Keratinocyte (primary cell): ENCODE measurements at regions not wholly inside any gene's neighbourhood (a gene's known extent, or its start where the extent isn't known, plus 50 kb on each side); places are given as distances from the start of the nearest gene placed in this dataset.

ENCODE experiments used
- DNase-seq: peaks from one replicate; pipeline ENCODE4 v3.0.0-alpha.2; 2011; ENCODE audit warnings: low read depth, missing footprints, low spot score
- FAIRE-seq: peaks from 2 replicates; lab custom pipeline; 2011; peaks lifted over from hg19 to GRCh38; lab: Jason Lieb, UNC
- H2AFZ ChIP-seq: 2 replicates; pipeline ENCODE4 v1.6.0; 2012; ENCODE audit warnings: low read length, control low read depth, inconsistent platforms; ENCODE audit not compliant: control insufficient read depth
- H3K27ac ChIP-seq: 2 replicates; pipeline ENCODE4 v1.5.1; 2011; ENCODE audit warnings: low read length; ENCODE audit not compliant: control insufficient read depth, insufficient read depth
- H3K27me3 ChIP-seq: 3 replicates; pipeline ENCODE4 v1.6.0; 2011; ENCODE audit warnings: low read length; ENCODE audit not compliant: control insufficient read depth, insufficient read depth; ENCODE audit errors: extremely low read depth
- H3K36me3 ChIP-seq, 2 experiments: 2 replicates in 1 of 2; 3 replicates in 1 of 2; pipeline ENCODE4 v1.5.1; 2011; ENCODE audit warnings: low read length in 2 of 2, mild to moderate bottlenecking in 1 of 2; ENCODE audit not compliant: control insufficient read depth in 2 of 2, insufficient read depth in 2 of 2; ENCODE audit errors: extremely low read depth in 1 of 2
- H3K4me1 ChIP-seq: 3 replicates; pipeline ENCODE4 v1.5.1; 2011; ENCODE audit warnings: low read length; ENCODE audit not compliant: control insufficient read depth, insufficient read depth; ENCODE audit errors: extremely low read depth
- H3K4me2 ChIP-seq: 3 replicates; pipeline ENCODE4 v1.6.0; 2011; ENCODE audit warnings: low read depth, low read length; ENCODE audit not compliant: control insufficient read depth, insufficient read depth; ENCODE audit errors: extremely low read depth
- H3K4me3 ChIP-seq, 3 experiments: fragments of 200-600 bp in 1 of 3; sonication (generic) in 1 of 3; 2 replicates in 2 of 3; 3 replicates in 1 of 3; pipeline ENCODE4 v1.5.1; 2011 to 2016; ENCODE audit warnings: low read length in 3 of 3, mild to moderate bottlenecking in 3 of 3, control low read depth in 2 of 3, inconsistent platforms in 1 of 3, low read depth in 1 of 3, mixed read lengths in 1 of 3, mixed run types in 1 of 3, moderate library complexity in 1 of 3; ENCODE audit not compliant: control insufficient read depth in 2 of 3, insufficient read depth in 2 of 3; ENCODE audit errors: extremely low read depth in 1 of 3
- H3K79me2 ChIP-seq: 2 replicates; pipeline ENCODE4 v1.6.0; 2012; ENCODE audit warnings: low read length; ENCODE audit not compliant: control insufficient read depth, insufficient read depth
- H3K9ac ChIP-seq: 3 replicates; pipeline ENCODE4 v1.6.0; 2011; ENCODE audit warnings: low read length; ENCODE audit not compliant: control insufficient read depth, insufficient read depth; ENCODE audit errors: extremely low read depth
- H3K9me1 ChIP-seq: 3 replicates; pipeline ENCODE4 v1.6.0; 2011; ENCODE audit warnings: low read length; ENCODE audit not compliant: control insufficient read depth, insufficient read depth; ENCODE audit errors: extremely low read depth
- H3K9me3 ChIP-seq: 2 replicates; pipeline ENCODE4 v1.5.1; 2012; ENCODE audit warnings: low read depth, low read length; ENCODE audit not compliant: control insufficient read depth
- H4K20me1 ChIP-seq: 3 replicates; pipeline ENCODE4 v1.6.0; 2011; ENCODE audit warnings: low read length; ENCODE audit not compliant: control insufficient read depth, insufficient read depth; ENCODE audit errors: extremely low read depth
- EZH2 ChIP-seq: IDR thresholded peaks from one replicate; pipeline ENCODE4 v1.6.1; 2012; ENCODE audit warnings: inconsistent platforms, mild to moderate bottlenecking, low read length, moderate library complexity
- dilution Hi-C: fragments of 300-500 bp; cut with MboI; formaldehyde crosslinking; loops from one replicate; pipeline ENCODE4 v1.7.0; 2020; ENCODE audit warnings: low sequenced_read_pairs; ENCODE audit not compliant: extremely low pct_ligation_motif_present
- TF ChIP-seq, protein P1 (sequence below), 3 experiments: IDR thresholded peaks in 1 of 3; conservative IDR thresholded peaks in 1 of 3; optimal IDR thresholded peaks in 1 of 3; 2 replicates in 2 of 3; 3 replicates in 1 of 3; pipeline versions ENCODE3 to v1.5.1; 2011; ENCODE audit warnings: low read length in 3 of 3, mild to moderate bottlenecking in 3 of 3, moderate library complexity in 2 of 3, control low read depth in 1 of 3, inconsistent platforms in 1 of 3; ENCODE audit not compliant: insufficient read depth in 2 of 3; ENCODE audit errors: extremely low read depth in 1 of 3

DNA sequence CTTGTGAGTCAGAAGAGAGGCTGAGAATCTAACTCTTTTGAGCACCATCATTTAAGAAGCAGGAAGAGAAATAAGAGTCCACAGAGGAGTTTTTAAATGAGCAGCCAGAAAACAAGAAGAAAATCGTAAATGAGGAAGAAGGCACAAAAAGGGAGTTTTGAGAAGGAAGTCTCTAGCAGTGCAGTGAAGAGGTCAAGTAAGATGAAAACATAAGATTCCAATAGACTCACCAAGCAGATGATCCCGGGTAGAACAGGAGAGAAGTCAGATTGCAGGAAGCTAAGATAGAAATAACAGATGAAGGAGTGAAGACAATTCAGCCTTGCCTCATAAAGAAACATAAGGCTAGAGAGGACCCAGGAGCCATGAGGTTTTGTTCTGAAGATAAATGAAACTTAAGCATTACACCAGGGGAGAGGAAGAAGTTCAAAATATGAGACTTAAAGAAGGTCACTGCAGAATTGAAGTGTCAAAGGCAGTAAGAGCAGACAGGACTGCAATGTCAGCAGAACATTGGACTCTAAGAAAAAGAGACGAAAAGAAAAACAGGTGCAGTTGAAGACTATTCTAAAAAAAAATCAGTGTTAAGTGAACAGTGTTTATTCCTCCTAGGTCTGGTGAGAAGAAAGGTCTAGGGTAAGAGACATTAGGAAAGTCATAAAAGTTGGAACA lies 229.0 kb downstream of the SEC23A start:
- dilution Hi-C loops = no loop called here
- Histone ChIP-seq H3K27me3 (no peaks in the 10 kb centered on the region), H3K27ac (no peak overlapping the region), H3K9me1 (no peaks in the 10 kb centered on the region), H3K4me1 (no peaks in the 10 kb centered on the region), H3K79me2 (no peaks in the 10 kb centered on the region), H3K9ac (no peak overlapping the region), H3K4me2 (no peak overlapping the region), H3K36me3 (no peaks in the 10 kb centered on the region), H4K20me1 (no peaks in the 10 kb centered on the region), H3K9me3 (no peaks in the 10 kb centered on the region), H3K4me3 (no peak overlapping the region), H2AFZ (no peak overlapping the region)
- TF ChIP-seq, protein P1, sequence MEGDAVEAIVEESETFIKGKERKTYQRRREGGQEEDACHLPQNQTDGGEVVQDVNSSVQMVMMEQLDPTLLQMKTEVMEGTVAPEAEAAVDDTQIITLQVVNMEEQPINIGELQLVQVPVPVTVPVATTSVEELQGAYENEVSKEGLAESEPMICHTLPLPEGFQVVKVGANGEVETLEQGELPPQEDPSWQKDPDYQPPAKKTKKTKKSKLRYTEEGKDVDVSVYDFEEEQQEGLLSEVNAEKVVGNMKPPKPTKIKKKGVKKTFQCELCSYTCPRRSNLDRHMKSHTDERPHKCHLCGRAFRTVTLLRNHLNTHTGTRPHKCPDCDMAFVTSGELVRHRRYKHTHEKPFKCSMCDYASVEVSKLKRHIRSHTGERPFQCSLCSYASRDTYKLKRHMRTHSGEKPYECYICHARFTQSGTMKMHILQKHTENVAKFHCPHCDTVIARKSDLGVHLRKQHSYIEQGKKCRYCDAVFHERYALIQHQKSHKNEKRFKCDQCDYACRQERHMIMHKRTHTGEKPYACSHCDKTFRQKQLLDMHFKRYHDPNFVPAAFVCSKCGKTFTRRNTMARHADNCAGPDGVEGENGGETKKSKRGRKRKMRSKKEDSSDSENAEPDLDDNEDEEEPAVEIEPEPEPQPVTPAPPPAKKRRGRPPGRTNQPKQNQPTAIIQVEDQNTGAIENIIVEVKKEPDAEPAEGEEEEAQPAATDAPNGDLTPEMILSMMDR (optimal IDR thresholded peaks at IDR 0.05 in 1 of 3, IDR thresholded peaks at IDR 0.05 in 1 of 3, conservative IDR thresholded peaks at IDR 0.05 in 1 of 3; ENCODE audit: extremely low read depth in 1 of 3, insufficient read depth in 2 of 3, low read length in 3 of 3) = no peak
- no peak for TF ChIP-seq EZH2
- FAIRE-seq = no peak
- DNase-seq = no peak

DNA sequence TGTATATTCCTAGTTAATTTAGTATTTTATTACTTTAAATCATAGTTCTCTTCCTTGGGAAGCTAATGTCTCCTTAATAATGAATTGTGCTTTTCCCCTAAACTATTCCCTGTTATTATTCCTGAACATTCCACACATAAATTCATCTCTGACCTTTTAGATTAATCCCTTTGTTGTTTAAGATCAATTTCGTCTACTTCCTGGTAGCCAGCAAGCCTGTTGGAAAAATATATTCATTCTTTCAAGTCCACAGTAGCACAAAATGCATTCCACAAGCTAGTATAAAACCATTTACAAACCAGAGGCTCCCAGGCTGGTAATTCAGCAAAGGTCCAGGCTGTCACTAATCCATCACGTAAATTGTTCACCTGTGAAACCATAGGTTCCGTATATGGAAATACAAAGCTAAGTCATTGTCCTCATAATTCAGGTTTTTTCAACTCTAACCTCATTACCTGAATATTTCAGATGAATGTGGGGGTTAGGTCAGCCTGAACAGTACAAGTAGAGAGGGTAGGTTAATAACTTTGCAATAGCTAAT lies 232.7 kb downstream of the SEC23A start:
- Histone ChIP-seq H3K36me3 (no peaks in the 10 kb centered on the region), H3K4me2 (no peak overlapping the region), H3K9ac (no peak overlapping the region), H3K27me3 (no peaks in the 10 kb centered on the region), H2AFZ (no peak overlapping the region), H3K4me3 (no peak overlapping the region), H3K9me3 (no peaks in the 10 kb centered on the region), H3K9me1 (no peaks in the 10 kb centered on the region), H3K4me1 (no peaks in the 10 kb centered on the region), H3K27ac (no peak overlapping the region), H3K79me2 (no peaks in the 10 kb centered on the region), H4K20me1 (no peaks in the 10 kb centered on the region)
- DNase-seq (no peak), FAIRE-seq (no peak)
- dilution Hi-C loops = no loop called here
- no peak for TF ChIP-seq EZH2
- TF ChIP-seq, protein P1 (optimal IDR thresholded peaks at IDR 0.05 in 1 of 3, IDR thresholded peaks at IDR 0.05 in 1 of 3, conservative IDR thresholded peaks at IDR 0.05 in 1 of 3; ENCODE audit: extremely low read depth in 1 of 3, insufficient read depth in 2 of 3, low read length in 3 of 3) = no peak
